ENCODE measurements at regions not wholly inside any gene's neighbourhood (a gene's known extent, or its start where the extent isn't known, plus 50 kb on each side); places are given as distances from the start of the nearest gene placed in this dataset.
"Not testable (repeated sequence)": the region's sequence is repeated elsewhere in the genome, so short reads cannot be mapped to it uniquely, and the experiment has no call there.

DNA sequence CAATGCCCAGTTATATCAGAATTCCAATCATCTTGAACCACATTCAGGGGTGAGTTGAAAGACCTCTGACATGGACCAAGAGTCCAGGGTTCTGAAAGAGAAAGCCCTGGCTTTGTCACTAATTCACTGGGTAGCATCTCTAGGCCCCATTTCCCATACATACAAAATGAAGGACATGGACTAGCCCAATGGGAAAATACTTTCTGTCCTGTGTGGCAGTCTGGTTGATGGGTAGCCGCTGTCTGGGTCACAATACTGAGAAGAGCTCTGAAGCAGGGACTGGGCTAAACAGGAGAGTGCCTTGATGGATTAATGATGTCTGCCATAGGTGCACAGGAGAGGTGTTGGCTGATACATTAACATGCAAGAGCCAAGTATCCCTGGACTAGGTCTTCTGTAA is 214.3 kb downstream of the RAB11FIP4 start:
- TF ChIP-seq, protein P1, sequence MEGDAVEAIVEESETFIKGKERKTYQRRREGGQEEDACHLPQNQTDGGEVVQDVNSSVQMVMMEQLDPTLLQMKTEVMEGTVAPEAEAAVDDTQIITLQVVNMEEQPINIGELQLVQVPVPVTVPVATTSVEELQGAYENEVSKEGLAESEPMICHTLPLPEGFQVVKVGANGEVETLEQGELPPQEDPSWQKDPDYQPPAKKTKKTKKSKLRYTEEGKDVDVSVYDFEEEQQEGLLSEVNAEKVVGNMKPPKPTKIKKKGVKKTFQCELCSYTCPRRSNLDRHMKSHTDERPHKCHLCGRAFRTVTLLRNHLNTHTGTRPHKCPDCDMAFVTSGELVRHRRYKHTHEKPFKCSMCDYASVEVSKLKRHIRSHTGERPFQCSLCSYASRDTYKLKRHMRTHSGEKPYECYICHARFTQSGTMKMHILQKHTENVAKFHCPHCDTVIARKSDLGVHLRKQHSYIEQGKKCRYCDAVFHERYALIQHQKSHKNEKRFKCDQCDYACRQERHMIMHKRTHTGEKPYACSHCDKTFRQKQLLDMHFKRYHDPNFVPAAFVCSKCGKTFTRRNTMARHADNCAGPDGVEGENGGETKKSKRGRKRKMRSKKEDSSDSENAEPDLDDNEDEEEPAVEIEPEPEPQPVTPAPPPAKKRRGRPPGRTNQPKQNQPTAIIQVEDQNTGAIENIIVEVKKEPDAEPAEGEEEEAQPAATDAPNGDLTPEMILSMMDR (IDR thresholded peaks at IDR 0.05) = no peak
- CTCF ChIA-PET = no interaction called here
- ATAC-seq (ENCODE audit: poor library complexity) (no peak), DNase-seq (no peak)
- Histone ChIP-seq H3K27me3 (ENCODE audit: control insufficient read depth in 1 of 2, insufficient read depth in 2 of 2, low read length in 2 of 2) (no peaks in the 10 kb centered on the region), H3K4me1 (ENCODE audit: insufficient read depth, low read length) (no peaks in the 10 kb centered on the region), H3K4me3 (ENCODE audit: low read length) (no peak overlapping the region), H3K9me3 (ENCODE audit: control insufficient read depth in 1 of 2, insufficient read depth in 1 of 2, low read length in 2 of 2) (no peaks in the 10 kb centered on the region), H3K27ac (ENCODE audit: low read depth in 1 of 2, low read length in 2 of 2) (no peak overlapping the region), H3K36me3 (ENCODE audit: insufficient read depth, low read length) (no peaks in the 10 kb centered on the region)
- Mint-ChIP-seq H3K4me1 (ENCODE audit: low read depth) (no peaks in the 10 kb centered on the region), H3K4me3 (no peak overlapping the region), H3K36me3 (ENCODE audit: low read depth) (no peaks in the 10 kb centered on the region), H3K9me3 (no peaks in the 10 kb centered on the region), H3K27ac (no peak overlapping the region), H3K27me3 (peaks cover 4% of the 10 kb centered on the region)
- intact Hi-C loops (cut with DNase I, micrococcal nuclease) = no loop called here
- POLR2A ChIA-PET = no interaction called here

DNA sequence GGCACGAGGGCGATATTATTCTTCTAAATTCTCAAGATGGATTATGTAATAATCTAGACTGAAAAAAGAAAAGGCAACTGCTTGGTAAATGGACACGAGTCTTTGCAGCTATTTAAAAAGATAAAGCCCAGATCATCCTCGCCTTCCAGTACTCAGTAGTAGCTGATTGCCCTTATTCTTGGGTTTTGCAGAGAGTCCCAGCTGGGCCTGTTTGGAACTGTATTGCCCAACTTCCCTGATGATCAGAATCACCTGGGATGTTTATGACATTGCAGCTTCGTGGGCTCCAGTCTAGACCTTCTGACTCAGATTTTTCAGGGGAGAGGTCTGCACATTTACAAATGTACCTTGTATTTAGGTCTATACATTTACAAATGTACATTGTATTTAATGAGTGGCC is 213.5 kb downstream of the RAB11FIP4 start:
- H3K36me3 ChIP-seq (ENCODE audit: insufficient read depth, low read length) = no peaks in the 10 kb centered on the region
- no peak for DNase-seq
- no peak overlapping the region for H3K4me3 ChIP-seq (ENCODE audit: low read length)
- Mint-ChIP-seq H3K36me3 (ENCODE audit: low read depth) (no peaks in the 10 kb centered on the region), H3K4me1 (ENCODE audit: low read depth) (no peaks in the 10 kb centered on the region), H3K27me3 (peaks cover 4% of the 10 kb centered on the region), H3K4me3 (no peak overlapping the region), H3K27ac (no peak overlapping the region), H3K9me3 (no peaks in the 10 kb centered on the region)
- no peaks in the 10 kb centered on the region for H3K4me1 ChIP-seq (ENCODE audit: insufficient read depth, low read length)
- H3K9me3 ChIP-seq (ENCODE audit: control insufficient read depth in 1 of 2, insufficient read depth in 1 of 2, low read length in 2 of 2) = no peaks in the 10 kb centered on the region
- CTCF ChIA-PET = no interaction called here
- H3K27me3 ChIP-seq (ENCODE audit: control insufficient read depth in 1 of 2, insufficient read depth in 2 of 2, low read length in 2 of 2) = no peaks in the 10 kb centered on the region
- POLR2A ChIA-PET = no interaction called here
- TF ChIP-seq, protein P1 (IDR thresholded peaks at IDR 0.05) = no peak
- no peak for ATAC-seq (ENCODE audit: poor library complexity)
- intact Hi-C loops (cut with DNase I, micrococcal nuclease) = no loop called here
- no peak overlapping the region for H3K27ac ChIP-seq (ENCODE audit: low read depth in 1 of 2, low read length in 2 of 2)

DNA sequence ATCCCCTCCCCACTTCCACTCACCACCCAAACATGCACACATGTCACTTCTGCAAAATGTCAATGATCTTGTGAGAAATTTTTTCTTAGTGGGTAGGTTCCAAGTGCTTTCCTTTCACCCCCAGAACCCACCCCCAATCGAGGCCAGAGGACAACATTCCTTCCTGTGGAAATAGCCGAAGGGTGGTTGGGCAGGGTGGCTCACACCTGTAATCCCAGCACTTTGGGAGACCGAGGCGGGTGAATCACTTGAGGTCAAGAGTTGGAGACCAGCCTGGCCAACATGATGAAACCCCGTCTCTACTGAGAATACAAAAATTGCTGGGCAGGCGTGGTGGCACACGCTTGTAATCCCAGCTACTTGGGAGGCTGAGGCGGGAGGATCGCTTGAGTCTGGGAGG is 208.7 kb downstream of the RAB11FIP4 start:
- H3K9me3 Mint-ChIP-seq; H3K27me3 ChIP-seq (ENCODE audit: control insufficient read depth in 1 of 2, insufficient read depth in 2 of 2, low read length in 2 of 2); H3K27me3 Mint-ChIP-seq; CTCF ChIA-PET; H3K36me3 ChIP-seq (ENCODE audit: insufficient read depth, low read length); H3K4me1 Mint-ChIP-seq (ENCODE audit: low read depth); H3K36me3 Mint-ChIP-seq (ENCODE audit: low read depth); ATAC-seq (ENCODE audit: poor library complexity); H3K4me3 Mint-ChIP-seq; H3K27ac ChIP-seq (ENCODE audit: low read depth in 1 of 2, low read length in 2 of 2); DNase-seq; H3K27ac Mint-ChIP-seq; H3K4me1 ChIP-seq (ENCODE audit: insufficient read depth, low read length); H3K9me3 ChIP-seq (ENCODE audit: control insufficient read depth in 1 of 2, insufficient read depth in 1 of 2, low read length in 2 of 2); POLR2A ChIA-PET; H3K4me3 ChIP-seq (ENCODE audit: low read length); intact Hi-C loops (cut with DNase I, micrococcal nuclease): not testable (repeated sequence)

DNA sequence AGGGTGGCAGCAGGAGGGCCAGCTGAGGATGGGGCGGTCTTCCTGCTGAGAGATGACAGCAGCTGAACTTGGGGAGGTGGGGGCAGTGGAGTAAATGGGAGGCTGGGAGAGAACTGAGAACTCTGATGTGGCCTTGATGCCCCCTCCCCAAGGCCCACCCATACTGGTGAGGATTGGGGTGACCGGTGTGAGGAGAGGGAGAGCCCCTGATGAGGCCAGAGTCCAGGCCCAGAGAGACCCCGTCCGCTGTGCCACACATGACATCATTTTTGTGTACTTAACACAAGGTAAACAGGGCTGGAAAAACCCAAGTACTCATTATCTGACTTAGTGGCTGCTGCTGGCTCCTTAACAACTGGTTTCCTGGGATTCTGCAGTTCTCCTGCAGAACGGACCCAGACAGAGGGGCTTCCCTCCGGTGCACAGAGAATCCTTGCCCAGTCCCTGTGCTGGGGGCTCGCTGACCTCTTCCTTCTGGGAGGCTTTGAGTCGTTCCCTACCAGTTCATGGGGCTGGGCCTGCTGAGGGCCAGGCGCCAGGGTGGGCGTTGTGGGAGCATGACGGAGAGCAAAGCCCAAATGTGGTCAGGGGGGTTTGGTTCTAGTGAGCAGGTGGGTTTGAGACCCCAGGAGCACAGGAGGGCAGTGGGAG is 207.6 kb downstream of the RAB11FIP4 start:
- intact Hi-C loops (cut with DNase I, micrococcal nuclease) = no loop called here
- no peak overlapping the region for H3K27ac Mint-ChIP-seq
- no peaks in the 10 kb centered on the region for H3K36me3 ChIP-seq (ENCODE audit: insufficient read depth, low read length)
- H3K27me3 Mint-ChIP-seq = no peaks in the 10 kb centered on the region
- TF ChIP-seq, protein P1 (IDR thresholded peaks at IDR 0.05) = no peak
- H3K27me3 ChIP-seq (ENCODE audit: control insufficient read depth in 1 of 2, insufficient read depth in 2 of 2, low read length in 2 of 2) = no peaks in the 10 kb centered on the region
- CTCF ChIA-PET = no interaction called here
- POLR2A ChIA-PET = no interaction called here
- no peak overlapping the region for H3K4me3 ChIP-seq (ENCODE audit: low read length)
- no peak for ATAC-seq (ENCODE audit: poor library complexity)
- H3K9me3 ChIP-seq (ENCODE audit: control insufficient read depth in 1 of 2, insufficient read depth in 1 of 2, low read length in 2 of 2) = no peaks in the 10 kb centered on the region
- no peaks in the 10 kb centered on the region for H3K9me3 Mint-ChIP-seq
- no peak for DNase-seq
- H3K36me3 Mint-ChIP-seq (ENCODE audit: low read depth) = no peaks in the 10 kb centered on the region
- H3K4me1 ChIP-seq (ENCODE audit: insufficient read depth, low read length) = peaks cover 5% of the 10 kb centered on the region
- no peak overlapping the region for H3K27ac ChIP-seq (ENCODE audit: low read depth in 1 of 2, low read length in 2 of 2)
- H3K4me3 Mint-ChIP-seq = no peak overlapping the region
- no peaks in the 10 kb centered on the region for H3K4me1 Mint-ChIP-seq (ENCODE audit: low read depth)

Data from CD4-positive, alpha-beta T cell (primary cell).